ENCODE measurements at regions not wholly inside any gene's neighbourhood (a gene's known extent, or its start where the extent isn't known, plus 50 kb on each side); places are given as distances from the start of the nearest gene placed in this dataset.
"Not testable (repeated sequence)": the region's sequence is repeated elsewhere in the genome, so short reads cannot be mapped to it uniquely, and the experiment has no call there.

DNA sequence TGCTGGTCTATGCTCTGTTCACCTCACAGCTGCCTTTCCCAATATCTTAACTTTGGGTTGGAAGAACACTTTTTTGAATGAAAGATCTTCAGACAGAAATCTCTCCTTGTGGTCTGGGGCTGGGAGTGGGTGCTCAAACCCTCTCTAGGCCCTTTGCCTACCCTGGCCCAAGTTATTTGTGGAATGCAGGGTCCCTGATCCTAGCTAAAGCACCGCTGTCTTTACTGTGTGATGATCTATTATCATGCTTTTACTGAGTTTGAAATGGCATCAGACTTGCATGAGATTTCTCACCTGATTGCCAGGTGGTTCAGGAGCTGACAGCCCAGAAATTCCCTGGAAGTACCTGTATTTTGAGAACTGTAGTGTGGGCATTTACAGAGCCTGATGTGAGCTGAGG lies 412.7 kb upstream of the ONECUT1 start:
- ChIA-PET POLR2A (no interaction called here), CTCF (no interaction called here)
- Histone ChIP-seq H3K27me3 (replicated peaks in 1 of 2; ENCODE audit: control insufficient read depth in 2 of 2, extremely low read depth in 1 of 2, insufficient read depth in 2 of 2, low read length in 1 of 2) (no peaks in the 10 kb centered on the region), H3K9me3 (no peaks in the 10 kb centered on the region), H3K4me1 (ENCODE audit: control insufficient read depth in 1 of 2, extremely low read depth in 1 of 2, insufficient read depth in 2 of 2, low read length in 2 of 2) (no peaks in the 10 kb centered on the region), H3K4me3 (ENCODE audit: control insufficient read depth in 1 of 2, extremely low read depth in 1 of 2, low read length in 1 of 2) (no peak overlapping the region), H3K27ac (ENCODE audit: low read length) (no peak overlapping the region), H3K36me3 (ENCODE audit: control insufficient read depth in 2 of 2, extremely low read depth in 1 of 2, insufficient read depth in 1 of 2, low read length in 1 of 2) (no peaks in the 10 kb centered on the region)
- ATAC-seq (replicated peaks in 1 of 4), result no peak
- Mint-ChIP-seq H3K36me3 (no peaks in the 10 kb centered on the region), H3K4me3 (no peak overlapping the region), H3K27me3 (peaks cover 9 to 25% of the 10 kb centered on the region in 2 donors), H3K4me1 (peaks cover 0 to 2% (median 0%) of the 10 kb centered on the region in 3 donors), H3K9me3 (peaks cover 0 to 9% (median 4%) of the 10 kb centered on the region in 3 donors), H3K27ac (no peak overlapping the region)
- DNase-seq, result no peak
- WGBS (ENCODE audit: insufficient coverage), result 60% methylated on average over 1 of the region's 1 CpG

DNA sequence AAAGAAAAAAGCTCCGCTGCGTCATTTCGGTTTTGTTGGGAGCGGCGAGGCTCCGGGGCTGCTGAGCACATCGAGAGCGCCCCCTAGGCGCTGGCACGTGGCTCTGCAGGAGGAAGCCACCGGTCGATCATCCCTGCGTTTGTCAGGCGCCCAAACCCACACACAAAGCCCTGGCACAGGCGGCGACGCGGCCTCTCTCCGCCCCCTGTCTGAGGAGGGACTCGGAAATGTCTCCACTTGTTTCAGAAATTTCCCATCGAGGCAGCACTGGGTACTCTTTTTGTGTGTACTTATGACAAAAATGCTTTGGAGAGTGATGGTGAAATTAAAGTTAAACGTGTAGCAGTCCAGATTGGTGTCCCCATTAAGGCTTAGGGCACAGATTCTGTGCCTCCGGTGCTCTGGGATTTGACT lies 407.3 kb upstream of the ONECUT1 start:
- Mint-ChIP-seq H3K9me3 (peaks cover 0 to 5% (median under 1%) of the 10 kb centered on the region in 3 donors), H3K36me3 (no peaks in the 10 kb centered on the region), H3K27ac (no peak overlapping the region), H3K4me3 (no peak overlapping the region), H3K4me1 (peaks cover 0 to 9% (median 0%) of the 10 kb centered on the region in 3 donors), H3K27me3 (peaks cover 12 to 19% of the 10 kb centered on the region in 2 donors)
- ChIA-PET POLR2A (no interaction called here), CTCF (no interaction called here)
- Histone ChIP-seq H3K4me1 (ENCODE audit: control insufficient read depth in 1 of 2, extremely low read depth in 1 of 2, insufficient read depth in 2 of 2, low read length in 2 of 2) (no peaks in the 10 kb centered on the region), H3K36me3 (ENCODE audit: control insufficient read depth in 2 of 2, extremely low read depth in 1 of 2, insufficient read depth in 1 of 2, low read length in 1 of 2) (no peaks in the 10 kb centered on the region), H3K27ac (ENCODE audit: low read length) (no peak overlapping the region), H3K4me3 (ENCODE audit: control insufficient read depth in 1 of 2, extremely low read depth in 1 of 2, low read length in 1 of 2) (peak overlapping the region in 1 of 2 donors; percentile 11), H3K27me3 (replicated peaks in 1 of 2; ENCODE audit: control insufficient read depth in 2 of 2, extremely low read depth in 1 of 2, insufficient read depth in 2 of 2, low read length in 1 of 2) (peaks cover 0 to 2% of the 10 kb centered on the region in 2 experiments), H3K9me3 (no peaks in the 10 kb centered on the region)
- WGBS (ENCODE audit: insufficient coverage), result 16% methylated on average over 14 of the region's 23 CpGs
- DNase-seq (peak in 4 of 35 experiments; percentile 2 to 26 (median 6)), ATAC-seq (replicated peaks in 1 of 4) (no peak)

DNA sequence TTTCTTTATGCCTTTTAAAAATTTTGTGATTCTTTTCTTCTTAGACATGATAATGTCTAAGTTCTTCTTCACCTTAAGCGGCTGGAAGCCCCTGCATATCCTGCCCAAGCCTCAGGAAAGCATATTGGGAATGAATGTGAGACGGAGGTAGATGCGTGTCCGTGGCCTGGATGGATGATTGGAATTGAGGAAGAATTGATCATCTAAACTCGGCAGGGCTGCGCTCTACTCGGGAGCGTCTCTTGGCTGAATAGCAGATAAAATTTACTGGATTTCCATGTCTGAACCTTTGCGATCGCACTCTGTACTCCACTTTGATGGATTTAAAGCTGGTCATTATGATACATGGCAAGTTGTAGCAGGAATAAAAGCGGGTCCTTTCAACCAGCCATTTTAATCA lies 406.7 kb upstream of the ONECUT1 start:
- Histone ChIP-seq H3K27me3 (replicated peaks in 1 of 2; ENCODE audit: control insufficient read depth in 2 of 2, extremely low read depth in 1 of 2, insufficient read depth in 2 of 2, low read length in 1 of 2) (peaks cover 0 to 2% of the 10 kb centered on the region in 2 experiments), H3K4me1 (ENCODE audit: control insufficient read depth in 1 of 2, extremely low read depth in 1 of 2, insufficient read depth in 2 of 2, low read length in 2 of 2) (no peaks in the 10 kb centered on the region), H3K9me3 (no peaks in the 10 kb centered on the region), H3K36me3 (ENCODE audit: control insufficient read depth in 2 of 2, extremely low read depth in 1 of 2, insufficient read depth in 1 of 2, low read length in 1 of 2) (no peaks in the 10 kb centered on the region), H3K4me3 (ENCODE audit: control insufficient read depth in 1 of 2, extremely low read depth in 1 of 2, low read length in 1 of 2) (no peak overlapping the region), H3K27ac (ENCODE audit: low read length) (no peak overlapping the region)
- ChIA-PET CTCF (no interaction called here), POLR2A (no interaction called here)
- Mint-ChIP-seq H3K36me3 (no peaks in the 10 kb centered on the region), H3K4me3 (no peak overlapping the region), H3K27ac (no peak overlapping the region), H3K27me3 (peaks cover 9 to 19% of the 10 kb centered on the region in 2 donors), H3K4me1 (peaks cover 0 to 9% (median 0%) of the 10 kb centered on the region in 3 donors), H3K9me3 (peaks cover 0 to 5% (median 2%) of the 10 kb centered on the region in 3 donors)
- ATAC-seq (replicated peaks in 1 of 4) (no peak), DNase-seq (no peak)
- 62% methylated on average over 7 of the region's 11 CpGs for WGBS (ENCODE audit: insufficient coverage)

DNA sequence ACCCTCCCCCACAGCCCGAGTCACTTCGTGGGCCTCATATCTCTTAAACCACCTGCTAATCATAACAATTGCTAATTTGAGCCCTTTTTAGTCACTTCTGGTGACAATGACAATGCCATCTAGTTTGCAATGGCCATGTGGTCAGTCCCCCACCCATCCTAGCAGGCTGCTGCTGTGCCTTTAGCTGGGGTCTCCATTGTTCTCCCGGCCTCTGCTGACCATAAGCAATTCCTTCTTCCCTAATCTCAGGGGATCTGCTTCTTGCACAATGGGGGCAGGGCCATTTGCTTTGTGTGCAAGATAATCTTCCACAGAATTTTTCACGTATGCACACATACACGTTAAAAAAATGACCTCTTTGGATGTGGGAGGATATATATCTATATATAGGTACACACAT lies 406.1 kb upstream of the ONECUT1 start:
- no peak overlapping the region for H3K4me3 ChIP-seq (ENCODE audit: control insufficient read depth in 1 of 2, extremely low read depth in 1 of 2, low read length in 1 of 2)
- Mint-ChIP-seq H3K36me3 (no peaks in the 10 kb centered on the region), H3K27me3 (peaks cover 9 to 19% of the 10 kb centered on the region in 2 donors), H3K9me3 (peaks cover 0 to 5% (median 2%) of the 10 kb centered on the region in 3 donors), H3K27ac (no peak overlapping the region), H3K4me3 (no peak overlapping the region), H3K4me1 (peaks cover 0 to 9% (median 0%) of the 10 kb centered on the region in 3 donors)
- no peaks in the 10 kb centered on the region for H3K4me1 ChIP-seq (ENCODE audit: control insufficient read depth in 1 of 2, extremely low read depth in 1 of 2, insufficient read depth in 2 of 2, low read length in 2 of 2)
- H3K36me3 ChIP-seq (ENCODE audit: control insufficient read depth in 2 of 2, extremely low read depth in 1 of 2, insufficient read depth in 1 of 2, low read length in 1 of 2), result no peaks in the 10 kb centered on the region
- H3K27me3 ChIP-seq (replicated peaks in 1 of 2; ENCODE audit: control insufficient read depth in 2 of 2, extremely low read depth in 1 of 2, insufficient read depth in 2 of 2, low read length in 1 of 2), result peaks cover 0 to 2% of the 10 kb centered on the region in 2 experiments
- DNase-seq (no peak), ATAC-seq (replicated peaks in 1 of 4) (no peak)
- POLR2A ChIA-PET, result no interaction called here
- no peaks in the 10 kb centered on the region for H3K9me3 ChIP-seq
- CTCF ChIA-PET, result no interaction called here
- no peak overlapping the region for H3K27ac ChIP-seq (ENCODE audit: low read length)
- 6% methylated on average over 2 of the region's 5 CpGs for WGBS (ENCODE audit: insufficient coverage)

DNA sequence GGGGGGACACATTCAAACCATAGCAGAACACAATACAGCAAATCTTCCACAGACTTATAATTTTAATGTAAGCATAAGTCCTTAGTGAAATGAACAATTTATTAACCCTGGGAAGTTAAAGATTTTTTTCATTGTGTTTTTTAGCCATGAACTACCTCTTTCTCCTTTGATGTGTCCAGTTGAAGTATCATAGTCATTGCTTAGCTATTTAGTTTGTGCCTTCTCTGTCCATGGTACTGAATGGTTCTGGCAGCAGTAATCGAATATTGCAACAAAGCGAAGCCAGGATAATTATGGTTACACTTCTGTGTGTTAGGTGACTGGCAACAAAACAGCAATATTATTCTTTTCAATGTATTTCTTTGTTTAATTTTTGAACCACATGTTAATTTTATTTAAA lies 403.0 kb upstream of the ONECUT1 start:
- H3K36me3 Mint-ChIP-seq, result no peaks in the 10 kb centered on the region
- WGBS (ENCODE audit: insufficient coverage), result no CpG with 5 or more reads among the region's 2 CpGs
- H3K27ac Mint-ChIP-seq, result no peak overlapping the region
- ChIA-PET CTCF (no interaction called here), POLR2A (no interaction called here)
- H3K9me3 Mint-ChIP-seq, result peaks cover 0 to 5% (median 2%) of the 10 kb centered on the region in 3 donors
- DNase-seq (no peak), ATAC-seq (replicated peaks in 1 of 4) (no peak)
- peaks cover 0 to 2% of the 10 kb centered on the region in 2 experiments for H3K27me3 ChIP-seq (replicated peaks in 1 of 2; ENCODE audit: control insufficient read depth in 2 of 2, extremely low read depth in 1 of 2, insufficient read depth in 2 of 2, low read length in 1 of 2)
- no peaks in the 10 kb centered on the region for H3K4me1 ChIP-seq (ENCODE audit: control insufficient read depth in 1 of 2, extremely low read depth in 1 of 2, insufficient read depth in 2 of 2, low read length in 2 of 2)
- peaks cover 5 to 10% of the 10 kb centered on the region in 2 donors for H3K27me3 Mint-ChIP-seq
- no peaks in the 10 kb centered on the region for H3K9me3 ChIP-seq
- no peak overlapping the region for H3K4me3 ChIP-seq (ENCODE audit: control insufficient read depth in 1 of 2, extremely low read depth in 1 of 2, low read length in 1 of 2)
- H3K4me1 Mint-ChIP-seq, result peaks cover 0 to 9% (median 0%) of the 10 kb centered on the region in 3 donors
- no peak overlapping the region for H3K4me3 Mint-ChIP-seq
- no peaks in the 10 kb centered on the region for H3K36me3 ChIP-seq (ENCODE audit: control insufficient read depth in 2 of 2, extremely low read depth in 1 of 2, insufficient read depth in 1 of 2, low read length in 1 of 2)
- no peak overlapping the region for H3K27ac ChIP-seq (ENCODE audit: low read length)

DNA sequence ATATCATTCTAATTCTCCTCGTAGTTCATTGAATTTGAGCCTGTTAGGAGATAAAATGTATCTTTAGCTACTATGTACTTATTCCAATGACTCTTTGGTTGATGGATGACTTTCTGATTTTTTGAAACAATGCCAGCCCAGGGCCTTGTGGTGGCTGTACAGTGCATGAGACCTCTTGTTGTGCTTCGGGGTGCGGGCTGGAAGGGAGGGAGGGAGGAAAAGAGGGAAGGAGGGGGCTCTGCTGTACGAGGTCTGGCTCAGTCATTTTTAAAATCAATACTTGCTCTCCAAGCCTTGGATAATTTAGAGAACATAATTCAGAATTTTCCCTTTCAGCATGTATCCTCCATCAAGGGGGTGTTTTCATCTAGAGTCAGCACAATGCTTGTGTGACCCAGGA lies 399.7 kb upstream of the ONECUT1 start:
- H3K9me3 ChIP-seq, result no peaks in the 10 kb centered on the region
- Mint-ChIP-seq H3K36me3 (no peaks in the 10 kb centered on the region), H3K9me3 (peaks cover 0 to 5% (median 5%) of the 10 kb centered on the region in 3 donors), H3K4me3 (no peak overlapping the region), H3K27ac (no peak overlapping the region), H3K27me3 (no peaks in the 10 kb centered on the region), H3K4me1 (no peaks in the 10 kb centered on the region)
- H3K27ac ChIP-seq (ENCODE audit: low read length), result no peak overlapping the region
- ATAC-seq (replicated peaks in 1 of 4), result no peak
- CTCF ChIA-PET, result no interaction called here
- no CpG with 5 or more reads among the region's 4 CpGs for WGBS (ENCODE audit: insufficient coverage)
- no peaks in the 10 kb centered on the region for H3K27me3 ChIP-seq (replicated peaks in 1 of 2; ENCODE audit: control insufficient read depth in 2 of 2, extremely low read depth in 1 of 2, insufficient read depth in 2 of 2, low read length in 1 of 2)
- POLR2A ChIA-PET, result no interaction called here
- no peaks in the 10 kb centered on the region for H3K36me3 ChIP-seq (ENCODE audit: control insufficient read depth in 2 of 2, extremely low read depth in 1 of 2, insufficient read depth in 1 of 2, low read length in 1 of 2)
- H3K4me3 ChIP-seq (ENCODE audit: control insufficient read depth in 1 of 2, extremely low read depth in 1 of 2, low read length in 1 of 2), result no peak overlapping the region
- no peaks in the 10 kb centered on the region for H3K4me1 ChIP-seq (ENCODE audit: control insufficient read depth in 1 of 2, extremely low read depth in 1 of 2, insufficient read depth in 2 of 2, low read length in 2 of 2)
- no peak for DNase-seq

DNA sequence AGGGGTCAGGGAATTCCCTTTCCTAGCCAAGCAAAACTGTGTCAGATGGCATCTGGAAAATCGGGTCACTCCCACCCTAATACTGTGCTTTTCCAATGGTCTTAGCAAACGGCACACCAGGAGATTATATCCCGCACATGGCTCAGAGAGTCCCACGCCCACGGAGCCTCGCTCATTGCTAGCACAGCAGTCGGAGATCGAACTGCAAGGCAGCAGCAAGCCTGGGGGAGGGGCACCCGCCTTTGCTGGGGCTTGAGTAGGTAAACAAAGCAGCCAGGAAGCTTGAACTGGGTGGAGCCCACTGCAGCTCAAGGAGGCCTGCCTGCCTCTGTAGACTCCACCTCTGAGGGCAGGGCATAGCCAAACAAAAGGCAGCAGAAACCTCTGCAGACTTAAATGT lies 393.3 kb upstream of the ONECUT1 start:
- CTCF ChIA-PET, result interaction anchor here in 1 of 2 donors (0.5 kb wide), 1 partner anchor 417 kb away, joined by 4 read pairs; no protein-coding TSS in a partner anchor

More for the DNA sequence above, 393.3 kb upstream of the ONECUT1 start:
- H3K36me3 ChIP-seq (ENCODE audit: control insufficient read depth in 2 of 2, extremely low read depth in 1 of 2, insufficient read depth in 1 of 2, low read length in 1 of 2); ATAC-seq (replicated peaks in 1 of 4); H3K4me1 ChIP-seq (ENCODE audit: control insufficient read depth in 1 of 2, extremely low read depth in 1 of 2, insufficient read depth in 2 of 2, low read length in 2 of 2); H3K27me3 ChIP-seq (replicated peaks in 1 of 2; ENCODE audit: control insufficient read depth in 2 of 2, extremely low read depth in 1 of 2, insufficient read depth in 2 of 2, low read length in 1 of 2); H3K4me3 ChIP-seq (ENCODE audit: control insufficient read depth in 1 of 2, extremely low read depth in 1 of 2, low read length in 1 of 2); H3K27ac ChIP-seq (ENCODE audit: low read length); POLR2A ChIA-PET; DNase-seq; H3K9me3 ChIP-seq; H3K4me3 Mint-ChIP-seq; H3K4me1 Mint-ChIP-seq; H3K36me3 Mint-ChIP-seq; H3K27ac Mint-ChIP-seq; H3K9me3 Mint-ChIP-seq: not testable (repeated sequence)
- WGBS (ENCODE audit: insufficient coverage), result 86% methylated on average over 7 of the region's 9 CpGs
- H3K27me3 Mint-ChIP-seq, result peaks cover 8 to 15% of the 10 kb centered on the region in 2 donors

Measured in T-cell (primary cell).